HAP-1 (cell line): ENCODE measurements at regions not wholly inside any gene's neighbourhood (a gene's known extent, or its start where the extent isn't known, plus 50 kb on each side); places are given as distances from the start of the nearest gene placed in this dataset.

Source experiments
- DNase-seq, 2 experiments: peaks; one replicate each; pipeline ENCODE4 v3.0.0-alpha.2; 2016 to 2020; ENCODE audit warnings: low spot score in 2 of 2
- H3K27me3 ChIP-seq: fragments of 250-450 bp; sonication (Bioruptor Pico); 2 replicates; pipeline ENCODE4 v1.5.1; 2020; ENCODE audit warnings: low read depth, mild to moderate bottlenecking, moderate library complexity
- H3K36me3 ChIP-seq: fragments of 250-450 bp; sonication (Bioruptor Pico); replicated peaks from 2 replicates; pipeline ENCODE4 v1.5.1; 2020; ENCODE audit warnings: mild to moderate bottlenecking
- H3K4me1 ChIP-seq: fragments of 250-450 bp; sonication (Bioruptor Pico); 2 replicates; pipeline ENCODE4 v1.5.1; 2020; ENCODE audit warnings: mild to moderate bottlenecking
- H3K4me3 ChIP-seq: fragments of 250-450 bp; sonication (Bioruptor Pico); 2 replicates; pipeline ENCODE4 v1.5.1; 2020; ENCODE audit warnings: mild to moderate bottlenecking, moderate library complexity
- H3K9me3 ChIP-seq: fragments of 250-450 bp; sonication (Bioruptor Pico); 2 replicates; pipeline ENCODE4 v1.5.1; 2020; ENCODE audit warnings: mild to moderate bottlenecking, moderate library complexity
- in situ Hi-C: fragments of 300-500 bp; cut with MboI; formaldehyde crosslinking; loops from 3 replicates; pipeline ENCODE4 v1.14.3; 2020; ENCODE audit warnings: low sequenced_read_pairs, inconsistent platforms, mixed read lengths

- Histone ChIP-seq H3K27me3 (no peaks in the 10 kb centered on the region), H3K36me3 (no peaks in the 10 kb centered on the region), H3K4me3 (no peak overlapping the region), H3K9me3 (no peaks in the 10 kb centered on the region), H3K4me1 (no peaks in the 10 kb centered on the region)
- in situ Hi-C loops: no loop called here
- DNase-seq: no peak
These were observed 897.2 kb upstream of the ARPP21 start for GRCh38 chr3:34742151-34742550.

- no peaks in the 10 kb centered on the region for H3K4me1 ChIP-seq
- no peak overlapping the region for H3K4me3 ChIP-seq
- in situ Hi-C loops: no loop called here
- no peaks in the 10 kb centered on the region for H3K36me3 ChIP-seq
- H3K27me3 ChIP-seq: no peaks in the 10 kb centered on the region
- H3K9me3 ChIP-seq: no peaks in the 10 kb centered on the region
- no peak for DNase-seq
These were observed 880.6 kb upstream of the ARPP21 start for GRCh38 chr3:34758630-34759261.

DNA sequence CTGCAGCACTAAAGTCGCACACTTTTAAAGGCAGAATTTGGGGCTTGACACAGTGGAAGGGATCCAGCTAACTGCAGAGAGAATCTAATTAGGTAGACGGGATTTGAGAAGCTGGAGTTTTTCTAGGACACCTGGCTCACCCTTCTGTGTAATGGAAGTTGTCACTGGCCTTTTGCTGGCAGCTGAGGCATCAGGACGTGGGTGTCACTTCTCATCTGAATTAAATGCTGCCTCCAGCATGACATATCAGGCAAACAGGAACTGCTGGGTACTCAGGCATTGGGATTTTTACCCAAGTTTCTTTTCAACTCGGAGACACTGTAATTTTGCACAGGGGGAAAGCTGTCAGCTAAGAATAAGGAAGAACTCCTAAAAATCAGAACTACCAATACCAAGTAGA lies 861.9 kb upstream of the ARPP21 start:
- in situ Hi-C loops: no loop called here
- no peak for DNase-seq

GRCh38 chr3:34779092-34779491 lies 860.2 kb upstream of the ARPP21 start:
- DNase-seq: no peak
- in situ Hi-C loops: no loop called here
- Histone ChIP-seq H3K27me3 (no peaks in the 10 kb centered on the region), H3K4me1 (no peaks in the 10 kb centered on the region), H3K9me3 (no peaks in the 10 kb centered on the region), H3K36me3 (no peaks in the 10 kb centered on the region), H3K4me3 (no peak overlapping the region)

More for the DNA sequence above, 861.9 kb upstream of the ARPP21 start:
- no peaks in the 10 kb centered on the region for H3K4me1 ChIP-seq
- H3K36me3 ChIP-seq: no peaks in the 10 kb centered on the region
- H3K4me3 ChIP-seq: no peak overlapping the region
- H3K9me3 ChIP-seq: no peaks in the 10 kb centered on the region
- H3K27me3 ChIP-seq: no peaks in the 10 kb centered on the region

GRCh38 chr3:34780294-34780693 lies 859.0 kb upstream of the ARPP21 start:
- no peaks in the 10 kb centered on the region for H3K9me3 ChIP-seq
- in situ Hi-C loops: no loop called here
- H3K36me3 ChIP-seq: no peaks in the 10 kb centered on the region
- no peaks in the 10 kb centered on the region for H3K4me1 ChIP-seq
- DNase-seq: no peak
- no peak overlapping the region for H3K4me3 ChIP-seq
- no peaks in the 10 kb centered on the region for H3K27me3 ChIP-seq

- in situ Hi-C loops: no loop called here
- no peak overlapping the region for H3K4me3 ChIP-seq
- H3K4me1 ChIP-seq: no peaks in the 10 kb centered on the region
- no peaks in the 10 kb centered on the region for H3K9me3 ChIP-seq
- no peaks in the 10 kb centered on the region for H3K36me3 ChIP-seq
- H3K27me3 ChIP-seq: no peaks in the 10 kb centered on the region
- DNase-seq: no peak
These were observed 858.4 kb upstream of the ARPP21 start for GRCh38 chr3:34780973-34781372.

DNA sequence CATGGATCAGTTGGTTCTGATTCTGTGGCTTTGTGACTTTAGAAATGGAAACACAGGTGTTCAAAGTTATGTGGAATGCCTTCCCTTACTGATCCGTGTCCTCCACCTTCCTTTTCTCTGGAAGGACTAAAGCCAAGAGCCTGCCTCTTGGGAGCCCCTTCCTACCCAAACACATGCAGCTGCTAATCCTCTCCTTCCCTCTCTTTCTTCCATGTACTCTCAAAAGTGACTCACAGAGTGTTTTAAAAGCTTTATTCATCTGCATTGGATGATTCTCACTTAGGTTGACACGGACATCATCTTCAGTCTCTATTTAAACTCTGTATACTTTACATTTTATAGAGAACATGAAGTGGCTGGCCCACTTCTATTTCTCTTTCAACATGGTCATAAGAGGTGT lies 856.5 kb upstream of the ARPP21 start:
- H3K4me1 ChIP-seq: no peaks in the 10 kb centered on the region
- no peaks in the 10 kb centered on the region for H3K9me3 ChIP-seq
- H3K4me3 ChIP-seq: no peak overlapping the region
- no peaks in the 10 kb centered on the region for H3K36me3 ChIP-seq
- H3K27me3 ChIP-seq: no peaks in the 10 kb centered on the region
- in situ Hi-C loops: no loop called here
- no peak for DNase-seq

DNA sequence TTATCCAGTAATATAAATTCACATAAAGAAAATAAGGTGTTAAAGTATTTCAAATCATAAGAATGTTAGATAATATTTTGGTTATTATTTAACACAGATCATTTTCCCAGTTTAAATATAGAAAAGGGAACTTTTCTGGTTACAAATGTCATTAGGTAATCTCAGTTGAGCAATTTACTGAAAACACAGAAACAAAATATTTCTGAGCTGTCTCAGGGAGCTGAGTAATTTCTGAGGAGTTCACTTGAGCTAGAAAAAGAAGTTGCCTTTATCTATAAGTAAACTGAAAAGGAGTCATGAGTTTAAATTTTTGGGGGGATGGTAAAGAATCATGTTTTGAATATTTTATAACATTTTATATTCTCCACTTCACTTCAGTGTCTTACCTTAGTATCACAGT lies 855.4 kb upstream of the ARPP21 start:
- in situ Hi-C loops: no loop called here
- Histone ChIP-seq H3K4me3 (no peak overlapping the region), H3K4me1 (no peaks in the 10 kb centered on the region), H3K36me3 (no peaks in the 10 kb centered on the region), H3K9me3 (no peaks in the 10 kb centered on the region), H3K27me3 (no peaks in the 10 kb centered on the region)
- no peak for DNase-seq

- Histone ChIP-seq H3K9me3 (no peaks in the 10 kb centered on the region), H3K4me1 (no peaks in the 10 kb centered on the region), H3K4me3 (no peak overlapping the region), H3K36me3 (no peaks in the 10 kb centered on the region), H3K27me3 (no peaks in the 10 kb centered on the region)
- DNase-seq: no peak
- in situ Hi-C loops: no loop called here
These were observed 846.3 kb upstream of the ARPP21 start for GRCh38 chr3:34793057-34793456.

GRCh38 chr3:34807611-34808010 lies 831.7 kb upstream of the ARPP21 start:
- no peak overlapping the region for H3K4me3 ChIP-seq
- H3K4me1 ChIP-seq: no peaks in the 10 kb centered on the region
- no peaks in the 10 kb centered on the region for H3K36me3 ChIP-seq
- no peaks in the 10 kb centered on the region for H3K27me3 ChIP-seq
- in situ Hi-C loops: no loop called here
- DNase-seq: no peak
- no peaks in the 10 kb centered on the region for H3K9me3 ChIP-seq

GRCh38 chr3:34808287-34808686 lies 831.0 kb upstream of the ARPP21 start:
- Histone ChIP-seq H3K9me3 (no peaks in the 10 kb centered on the region), H3K4me1 (no peaks in the 10 kb centered on the region), H3K4me3 (no peak overlapping the region), H3K36me3 (no peaks in the 10 kb centered on the region), H3K27me3 (no peaks in the 10 kb centered on the region)
- DNase-seq: no peak
- in situ Hi-C loops: no loop called here

DNA sequence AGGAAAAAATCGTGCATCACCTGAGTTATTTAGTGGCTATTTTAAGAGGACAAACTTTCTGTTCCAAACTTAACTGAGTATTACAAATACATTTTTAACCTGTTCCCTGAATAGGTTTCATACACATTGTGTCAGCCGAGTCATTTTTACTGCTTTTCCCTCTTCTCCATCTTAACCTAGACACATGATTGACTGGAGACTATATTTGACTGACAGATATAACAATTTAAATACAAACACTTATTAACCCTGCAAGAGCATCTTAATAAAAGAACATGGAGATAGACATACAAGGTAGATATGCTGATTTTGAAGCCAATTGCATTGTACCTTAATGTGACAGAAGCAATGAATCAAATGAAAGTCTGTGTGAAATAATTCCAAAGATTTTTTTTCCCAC lies 810.5 kb upstream of the ARPP21 start:
- Histone ChIP-seq H3K4me1 (no peaks in the 10 kb centered on the region), H3K27me3 (no peaks in the 10 kb centered on the region)
- in situ Hi-C loops: no loop called here

GRCh38 chr3:34832865-34833508 lies 806.3 kb upstream of the ARPP21 start:
- Histone ChIP-seq H3K9me3 (no peaks in the 10 kb centered on the region), H3K27me3 (no peaks in the 10 kb centered on the region), H3K4me3 (no peak overlapping the region), H3K36me3 (no peaks in the 10 kb centered on the region), H3K4me1 (no peaks in the 10 kb centered on the region)
- in situ Hi-C loops: no loop called here
- no peak for DNase-seq

More for the DNA sequence above, 810.5 kb upstream of the ARPP21 start:
- Histone ChIP-seq H3K4me3 (no peak overlapping the region), H3K36me3 (no peaks in the 10 kb centered on the region), H3K9me3 (no peaks in the 10 kb centered on the region)
- DNase-seq: no peak

GRCh38 chr3:34837848-34838741 lies 801.2 kb upstream of the ARPP21 start:
- no peaks in the 10 kb centered on the region for H3K27me3 ChIP-seq
- in situ Hi-C loops: no loop called here
- no peak for DNase-seq

More at GRCh38 chr3:34837848-34838741, 801.2 kb upstream of the ARPP21 start:
- Histone ChIP-seq H3K9me3 (no peaks in the 10 kb centered on the region), H3K4me1 (no peaks in the 10 kb centered on the region), H3K4me3 (no peak overlapping the region), H3K36me3 (no peaks in the 10 kb centered on the region)
